Spleen (tissue), 11 donors: ENCODE measurements at regions not wholly inside any gene's neighbourhood (a gene's known extent, or its start where the extent isn't known, plus 50 kb on each side); places are given as distances from the start of the nearest gene placed in this dataset.

Experiments
- DNase-seq: peaks from one replicate; pipeline ENCODE4 v3.0.0-alpha.2; 2020
- H3K27ac ChIP-seq, 8 donors: fragments of 200-600 bp; sonication (generic) in 7 of 8; 1 replicate in 4 of 8; 2 replicates in 4 of 8; pipeline versions ENCODE4 v1.5.0 to v1.8.0; 2016 to 2021; ENCODE audit warnings: inconsistent platforms in 4 of 8, mild to moderate bottlenecking in 4 of 8, moderate library complexity in 1 of 8
- H3K27me3 ChIP-seq, 7 donors: fragments of 200-600 bp; sonication (generic) in 6 of 7; replicated peaks in 1 of 7; 1 replicate in 4 of 7; 2 replicates in 3 of 7; pipeline versions ENCODE4 v1.5.0 to v1.8.0; 2016 to 2021; ENCODE audit warnings: inconsistent platforms in 3 of 7, mild to moderate bottlenecking in 1 of 7
- H3K36me3 ChIP-seq, 6 donors: fragments of 200-600 bp; sonication (generic) in 5 of 6; 1 replicate in 4 of 6; 2 replicates in 2 of 6; pipeline versions ENCODE4 v1.5.0 to v1.8.0; 2016 to 2021; ENCODE audit warnings: inconsistent platforms in 2 of 6
- H3K4me1 ChIP-seq, 6 donors: fragments of 200-600 bp; sonication (generic) in 5 of 6; 1 replicate in 3 of 6; 2 replicates in 3 of 6; pipeline versions ENCODE4 v1.5.0 to v1.8.0; 2016 to 2021; ENCODE audit warnings: inconsistent platforms in 3 of 6
- H3K4me3 ChIP-seq, 8 donors: fragments of 200-600 bp; sonication (generic) in 7 of 8; 1 replicate in 4 of 8; 2 replicates in 4 of 8; pipeline versions ENCODE4 v1.5.0 to v1.8.0; 2016 to 2021; ENCODE audit warnings: inconsistent platforms in 4 of 8, mild to moderate bottlenecking in 4 of 8, moderate library complexity in 2 of 8
- H3K9me3 ChIP-seq, 8 donors: fragments of 200-600 bp; sonication (generic) in 7 of 8; 1 replicate in 4 of 8; 2 replicates in 4 of 8; pipeline versions ENCODE4 v1.5.0 to v1.8.0; 2016 to 2021; ENCODE audit warnings: inconsistent platforms in 4 of 8
- CTCF ChIP-seq, 11 experiments: fragments of 200-600 bp in 7 of 11; fragments of 450-650 bp in 4 of 11; sonication (generic) in 4 of 11; IDR thresholded peaks in 8 of 11; conservative IDR thresholded peaks in 3 of 11; 1 replicate in 7 of 11; 2 replicates in 4 of 11; pipeline versions ENCODE4 v1.4.0 to v1.8.0; 2016 to 2021; ENCODE audit warnings: antibody characterized with exemption in 11 of 11, inconsistent platforms in 4 of 11, mild to moderate bottlenecking in 1 of 11
- POLR2A ChIP-seq, 3 donors: fragments of 450-650 bp; IDR thresholded peaks; one replicate each; pipeline ENCODE4 v1.5.1; 2017; ENCODE audit warnings: antibody characterized with exemption in 3 of 3, mild to moderate bottlenecking in 1 of 3
- POLR2AphosphoS5 ChIP-seq, 3 donors: sonication (generic); formaldehyde crosslinking; IDR thresholded peaks; one replicate each; pipeline ENCODE4 v1.5.1; 2017; ENCODE audit warnings: antibody characterized with exemption in 3 of 3
- WGBS, 5 donors: extraction: QIAGEN DNeasy Blood & Tissue Kit in 3 of 5; methylation state at CpG; one replicate each; pipeline versions ENCODE4 v1.1.5 to v1.1.7; 2013 to 2018; 5-methylcytosine and 5-hydroxymethylcytosine counted together
- intact Hi-C: fragments of 100-400 bp; cut with DNase I; formaldehyde crosslinking; loops from one replicate; pipeline ENCODE4 v1.15.0; 2023; ENCODE audit warnings: low total_unique reads
- donor health status: healthy with polysubstance abuse.
- donor health status: DM: no; HTN: no; CAD: no; lungs with moderate emphysema.
- donor health status: DM: no; HTN: no; CAD: no.
- donor health status: Bipolar disorder and iron deficiency.
- donor health status: healthy.
- donor health status: DM: no; HTN: no; CAD: no.
- donor health status: DM: yes; HTN: yes; CAD: no.

GRCh38 chr14:49339130-49339529 is 247.1 kb downstream of the RPS29 start:
- Histone ChIP-seq H3K4me1 (no peaks in the 10 kb centered on the region), H3K4me3 (no peak overlapping the region), H3K9me3 (peaks cover 0 to 3% (median 0%) of the 10 kb centered on the region in 8 donors), H3K36me3 (no peaks in the 10 kb centered on the region), H3K27ac (no peak overlapping the region), H3K27me3 (no peaks in the 10 kb centered on the region)
- intact Hi-C loops = no loop called here
- no peak for DNase-seq
- WGBS, 5 donors = 76 to 98% (median 87%) methylated on average over 3 of the region's 3 CpGs
- no peak for TF ChIP-seq CTCF (IDR thresholded peaks at IDR 0.05 in 8 of 11, conservative IDR thresholded peaks at IDR 0.05 in 3 of 11)
- TF ChIP-seq POLR2A (IDR thresholded peaks at IDR 0.05) = no peak
- no peak for TF ChIP-seq POLR2AphosphoS5 (IDR thresholded peaks at IDR 0.05)

GRCh38 chr14:49319810-49320209 is 266.4 kb downstream of the RPS29 start:
- TF ChIP-seq CTCF (IDR thresholded peaks at IDR 0.05 in 8 of 11, conservative IDR thresholded peaks at IDR 0.05 in 3 of 11) (no peak), POLR2A (IDR thresholded peaks at IDR 0.05) (no peak), POLR2AphosphoS5 (IDR thresholded peaks at IDR 0.05) (no peak)
- Histone ChIP-seq H3K27ac (no peak overlapping the region), H3K36me3 (no peaks in the 10 kb centered on the region), H3K4me1 (no peaks in the 10 kb centered on the region), H3K9me3 (no peaks in the 10 kb centered on the region), H3K27me3 (peaks cover 0 to 7% (median 0%) of the 10 kb centered on the region in 7 donors), H3K4me3 (no peak overlapping the region)
- DNase-seq = no peak
- WGBS, 5 donors = 70 to 77% (median 73%) methylated on average over 3 of the region's 3 CpGs
- intact Hi-C loops = no loop called here

GRCh38 chr14:49315570-49315969 is 270.6 kb downstream of the RPS29 start:
- Histone ChIP-seq H3K36me3 (no peaks in the 10 kb centered on the region), H3K4me1 (no peaks in the 10 kb centered on the region), H3K9me3 (no peaks in the 10 kb centered on the region), H3K4me3 (no peak overlapping the region), H3K27me3 (peaks cover 0 to 7% (median 0%) of the 10 kb centered on the region in 7 donors), H3K27ac (no peak overlapping the region)
- no peak for DNase-seq
- TF ChIP-seq CTCF (IDR thresholded peaks at IDR 0.05 in 8 of 11, conservative IDR thresholded peaks at IDR 0.05 in 3 of 11) (no peak), POLR2A (IDR thresholded peaks at IDR 0.05) (no peak), POLR2AphosphoS5 (IDR thresholded peaks at IDR 0.05) (no peak)
- intact Hi-C loops = no loop called here
- 66 to 85% (median 73%) methylated on average over 4 of the region's 4 CpGs for WGBS, 5 donors

- H3K9me3 ChIP-seq = no peaks in the 10 kb centered on the region
- no peak overlapping the region for H3K4me3 ChIP-seq
- TF ChIP-seq POLR2A (IDR thresholded peaks at IDR 0.05) (no peak), POLR2AphosphoS5 (IDR thresholded peaks at IDR 0.05) (no peak)
- intact Hi-C loops = no loop called here
- no peak for DNase-seq
- no peak overlapping the region for H3K27ac ChIP-seq
- no peaks in the 10 kb centered on the region for H3K36me3 ChIP-seq
- H3K27me3 ChIP-seq = peaks cover 0 to 2% (median 0%) of the 10 kb centered on the region in 7 donors
- no peaks in the 10 kb centered on the region for H3K4me1 ChIP-seq
- WGBS, 5 donors = 70 to 89% (median 78%) methylated on average over 3 of the region's 3 CpGs
Measured at GRCh38 chr14:49314737-49315136, 271.4 kb downstream of the RPS29 start.

- peaks cover 0 to 9% (median 0%) of the 10 kb centered on the region in 7 donors for H3K27me3 ChIP-seq
- H3K27ac ChIP-seq = no peak overlapping the region
- no peak for TF ChIP-seq POLR2AphosphoS5 (IDR thresholded peaks at IDR 0.05)
- no peak for TF ChIP-seq CTCF (IDR thresholded peaks at IDR 0.05 in 8 of 11, conservative IDR thresholded peaks at IDR 0.05 in 3 of 11)
- no peak for TF ChIP-seq POLR2A (IDR thresholded peaks at IDR 0.05)
- intact Hi-C loops = no loop called here
- H3K4me3 ChIP-seq = no peak overlapping the region
- no peaks in the 10 kb centered on the region for H3K4me1 ChIP-seq
- DNase-seq = no peak
- H3K9me3 ChIP-seq = no peaks in the 10 kb centered on the region
- no peaks in the 10 kb centered on the region for H3K36me3 ChIP-seq
Measured at GRCh38 chr14:49313108-49313507, 273.1 kb downstream of the RPS29 start.
